ENCODE measurements at regions not wholly inside any gene's neighbourhood (a gene's known extent, or its start where the extent isn't known, plus 50 kb on each side); places are given as distances from the start of the nearest gene placed in this dataset.

DNA sequence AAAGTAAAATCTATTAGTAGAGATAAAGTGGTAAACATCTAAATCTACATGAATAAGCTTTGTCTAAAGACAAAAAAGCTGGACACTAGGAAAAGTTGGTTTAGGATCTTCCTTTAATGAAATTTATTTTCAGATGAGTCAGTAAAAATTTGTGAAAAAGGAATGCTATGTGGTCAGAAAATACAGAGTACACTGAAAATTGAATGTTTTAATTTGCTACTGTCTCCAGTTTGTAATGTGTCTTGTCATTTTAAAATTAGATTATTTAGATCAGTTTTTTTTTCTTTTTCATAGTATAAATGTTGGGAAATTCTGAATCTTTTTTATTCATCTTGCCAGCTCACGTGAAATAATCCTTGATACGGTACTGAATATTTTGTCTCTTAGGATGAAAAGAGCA lies 56.9 kb downstream of the SLITRK6 start:
- Histone ChIP-seq H3K4me3 (no peak overlapping the region), H3K27ac (no peak overlapping the region), H3K9me3 (replicated peaks) (no peaks in the 10 kb centered on the region), H3K27me3 (no peaks in the 10 kb centered on the region), H3K36me3 (no peaks in the 10 kb centered on the region), H3K4me1 (no peaks in the 10 kb centered on the region)
- DNase-seq = no peak

DNA sequence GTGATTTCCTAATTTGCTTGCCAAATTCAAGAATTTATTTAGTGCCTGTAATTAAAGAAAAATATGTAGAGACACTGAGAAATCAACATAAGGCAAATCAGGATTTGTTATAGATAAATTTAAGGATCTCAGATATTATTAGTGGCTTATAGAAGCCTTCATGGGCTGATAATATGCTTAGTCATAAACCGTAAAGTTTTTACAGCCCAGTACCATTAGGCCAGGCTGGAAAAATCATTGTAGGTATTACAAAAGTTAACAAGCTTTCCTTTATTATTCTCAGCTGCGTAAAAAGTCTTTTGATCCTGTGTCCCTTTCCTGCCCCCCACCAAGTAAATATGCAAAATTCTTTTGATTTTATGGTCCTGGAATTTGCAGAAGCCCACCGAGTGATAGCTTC lies 58.2 kb downstream of the SLITRK6 start:
- H3K9me3 ChIP-seq (replicated peaks) = no peaks in the 10 kb centered on the region
- DNase-seq = no peak
- no peaks in the 10 kb centered on the region for H3K4me1 ChIP-seq
- H3K27me3 ChIP-seq = no peaks in the 10 kb centered on the region
- H3K4me3 ChIP-seq = no peak overlapping the region
- no peak overlapping the region for H3K27ac ChIP-seq
- H3K36me3 ChIP-seq = no peaks in the 10 kb centered on the region

DNA sequence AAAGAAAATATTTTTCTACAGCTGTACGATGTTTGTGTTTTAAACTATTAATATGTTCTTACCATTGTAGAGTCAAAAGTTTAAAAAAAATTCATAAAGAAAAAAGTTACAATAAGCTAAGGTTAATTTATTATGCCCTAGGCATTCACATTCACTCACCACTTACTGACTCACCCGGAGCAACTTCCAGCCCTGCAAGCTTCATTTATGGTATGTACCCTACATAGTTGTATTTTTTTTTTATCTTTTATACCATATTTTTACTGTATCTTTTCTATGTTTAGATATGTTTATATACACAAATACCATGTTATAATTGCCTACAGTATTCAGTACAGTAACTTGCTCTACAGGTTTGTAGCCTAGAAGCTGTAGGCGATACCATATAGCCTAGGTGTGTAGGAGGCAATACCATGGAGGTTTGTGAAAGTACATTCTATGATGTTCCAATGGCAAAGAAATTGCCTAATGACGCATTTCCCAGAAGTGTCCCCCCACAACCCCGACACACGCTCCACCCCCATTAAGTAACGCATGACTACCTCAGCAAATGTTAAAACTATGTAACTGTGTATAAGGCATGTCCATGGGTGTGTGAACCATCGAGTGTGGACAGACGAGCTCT lies 60.4 kb downstream of the SLITRK6 start:
- no peaks in the 10 kb centered on the region for H3K27me3 ChIP-seq
- DNase-seq = no peak
- H3K4me1 ChIP-seq = no peaks in the 10 kb centered on the region
- no peak overlapping the region for H3K4me3 ChIP-seq
- H3K36me3 ChIP-seq = no peaks in the 10 kb centered on the region
- H3K27ac ChIP-seq = no peak overlapping the region
- no peaks in the 10 kb centered on the region for H3K9me3 ChIP-seq (replicated peaks)

DNA sequence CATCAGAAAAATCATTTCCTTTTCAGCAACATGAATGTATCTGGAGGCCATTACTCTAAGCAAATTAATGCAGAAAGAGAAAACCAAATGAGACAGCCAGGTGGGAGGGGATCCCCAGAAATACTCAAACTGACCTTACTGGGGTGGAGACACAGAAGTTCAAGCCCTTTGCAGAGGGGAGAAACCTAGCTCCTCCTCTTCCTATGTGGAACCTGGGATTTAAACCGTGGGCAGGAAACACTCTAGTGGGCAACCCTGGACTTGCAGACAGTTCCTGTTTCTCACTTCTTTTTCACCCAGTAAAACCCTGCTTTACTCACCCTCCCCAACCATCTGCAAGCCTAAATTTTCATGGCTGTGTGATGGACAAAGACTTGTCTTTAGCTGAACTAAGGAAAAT lies 61.3 kb downstream of the SLITRK6 start:
- H3K4me1 ChIP-seq = no peaks in the 10 kb centered on the region
- no peaks in the 10 kb centered on the region for H3K36me3 ChIP-seq
- no peaks in the 10 kb centered on the region for H3K27me3 ChIP-seq
- peak in 1 of 2 experiments; percentile 2 for DNase-seq
- H3K27ac ChIP-seq = no peak overlapping the region
- no peak overlapping the region for H3K4me3 ChIP-seq
- no peaks in the 10 kb centered on the region for H3K9me3 ChIP-seq (replicated peaks)

- H3K4me1 ChIP-seq = no peaks in the 10 kb centered on the region
- no peak for DNase-seq
- H3K27ac ChIP-seq = no peak overlapping the region
- H3K36me3 ChIP-seq = no peaks in the 10 kb centered on the region
- no peaks in the 10 kb centered on the region for H3K9me3 ChIP-seq (replicated peaks)
- no peak overlapping the region for H3K4me3 ChIP-seq
- no peaks in the 10 kb centered on the region for H3K27me3 ChIP-seq
Observed at GRCh38 chr13:85729296-85729695, 69.9 kb downstream of the SLITRK6 start.

DNA sequence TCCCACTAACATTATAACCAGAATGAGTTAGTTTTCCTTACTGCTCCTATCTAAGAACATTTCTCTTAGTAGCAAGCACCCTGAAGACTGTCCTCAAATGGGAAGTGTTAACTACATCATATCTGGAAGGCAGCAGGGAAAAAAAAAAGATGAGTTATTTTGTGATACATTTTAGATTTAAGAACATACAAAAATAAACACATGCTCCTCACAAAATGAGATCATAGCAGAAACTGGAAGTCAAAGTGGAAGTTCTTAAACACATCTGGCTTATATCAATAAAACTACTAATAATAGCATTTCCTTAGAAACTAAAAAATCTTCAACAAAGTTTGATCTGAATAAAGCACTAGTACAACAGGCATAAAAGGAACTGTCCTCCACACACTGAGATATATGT lies 70.4 kb downstream of the SLITRK6 start:
- no peak overlapping the region for H3K27ac ChIP-seq
- DNase-seq = no peak
- H3K4me3 ChIP-seq = no peak overlapping the region
- no peaks in the 10 kb centered on the region for H3K4me1 ChIP-seq
- H3K9me3 ChIP-seq (replicated peaks) = no peaks in the 10 kb centered on the region
- no peaks in the 10 kb centered on the region for H3K36me3 ChIP-seq
- H3K27me3 ChIP-seq = no peaks in the 10 kb centered on the region

DNA sequence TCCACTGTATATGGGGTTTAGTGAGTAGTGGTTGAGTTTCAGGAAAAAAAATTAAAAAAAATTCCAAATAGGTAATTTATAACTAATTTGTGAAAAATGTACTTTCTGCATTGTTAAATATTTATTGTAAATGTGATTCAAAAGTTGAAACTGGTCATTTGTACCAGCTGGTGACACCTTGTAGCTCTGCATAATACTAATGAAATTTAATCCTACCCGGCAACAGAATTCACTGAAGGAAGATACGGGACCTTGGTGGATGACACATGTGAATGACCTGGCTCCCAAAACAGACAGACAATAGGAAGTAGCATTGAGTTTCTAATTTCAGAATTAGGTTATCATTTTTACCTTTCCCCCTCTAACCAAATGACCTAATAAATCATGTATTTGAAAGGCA lies 73.8 kb downstream of the SLITRK6 start:
- Histone ChIP-seq H3K4me1 (no peaks in the 10 kb centered on the region), H3K27me3 (no peaks in the 10 kb centered on the region), H3K9me3 (replicated peaks) (no peaks in the 10 kb centered on the region), H3K4me3 (no peak overlapping the region), H3K36me3 (no peaks in the 10 kb centered on the region), H3K27ac (no peak overlapping the region)
- no peak for DNase-seq

GRCh38 chr13:85724546-85725432 lies 74.4 kb downstream of the SLITRK6 start:
- H3K9me3 ChIP-seq (replicated peaks) = no peaks in the 10 kb centered on the region
- no peak overlapping the region for H3K4me3 ChIP-seq
- no peaks in the 10 kb centered on the region for H3K27me3 ChIP-seq
- no peak for DNase-seq
- no peaks in the 10 kb centered on the region for H3K36me3 ChIP-seq
- no peak overlapping the region for H3K27ac ChIP-seq
- H3K4me1 ChIP-seq = no peaks in the 10 kb centered on the region

- no peaks in the 10 kb centered on the region for H3K9me3 ChIP-seq (replicated peaks)
- no peaks in the 10 kb centered on the region for H3K4me1 ChIP-seq
- no peak for DNase-seq
- no peak overlapping the region for H3K4me3 ChIP-seq
- H3K27me3 ChIP-seq = no peaks in the 10 kb centered on the region
- H3K27ac ChIP-seq = no peak overlapping the region
- no peaks in the 10 kb centered on the region for H3K36me3 ChIP-seq
Observed at GRCh38 chr13:85719749-85720148, 79.5 kb downstream of the SLITRK6 start.

DNA sequence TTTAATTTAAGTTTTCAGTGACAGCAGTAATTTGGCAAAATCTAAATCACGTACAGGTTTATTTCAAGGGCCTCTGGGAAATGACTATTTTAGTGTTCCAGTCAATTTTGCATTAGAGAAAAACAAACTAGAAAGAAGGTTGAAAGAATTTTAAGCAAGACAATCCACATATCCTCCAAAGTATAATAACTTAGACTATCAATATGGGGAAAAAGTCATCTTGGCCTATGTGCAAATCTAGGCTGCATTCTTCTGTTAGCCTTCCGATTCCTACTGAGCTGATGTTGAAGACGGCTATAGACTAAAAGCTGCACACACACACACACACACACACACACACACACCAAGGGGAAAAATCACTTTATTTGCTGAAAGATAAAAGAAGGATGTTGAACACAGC lies 81.3 kb downstream of the SLITRK6 start:
- no peak overlapping the region for H3K27ac ChIP-seq
- DNase-seq = no peak
- H3K36me3 ChIP-seq = no peaks in the 10 kb centered on the region
- H3K9me3 ChIP-seq (replicated peaks) = no peaks in the 10 kb centered on the region
- H3K4me3 ChIP-seq = no peak overlapping the region
- H3K4me1 ChIP-seq = no peaks in the 10 kb centered on the region
- no peaks in the 10 kb centered on the region for H3K27me3 ChIP-seq

GRCh38 chr13:85710545-85710944 lies 88.7 kb downstream of the SLITRK6 start:
- no peaks in the 10 kb centered on the region for H3K36me3 ChIP-seq
- no peaks in the 10 kb centered on the region for H3K9me3 ChIP-seq (replicated peaks)
- no peak for DNase-seq
- no peak overlapping the region for H3K27ac ChIP-seq
- H3K27me3 ChIP-seq = no peaks in the 10 kb centered on the region
- H3K4me3 ChIP-seq = no peak overlapping the region
- no peaks in the 10 kb centered on the region for H3K4me1 ChIP-seq

- H3K9me3 ChIP-seq (replicated peaks) = no peaks in the 10 kb centered on the region
- DNase-seq = no peak
- H3K27ac ChIP-seq = no peak overlapping the region
- H3K4me1 ChIP-seq = no peaks in the 10 kb centered on the region
- no peaks in the 10 kb centered on the region for H3K36me3 ChIP-seq
- no peaks in the 10 kb centered on the region for H3K27me3 ChIP-seq
- H3K4me3 ChIP-seq = no peak overlapping the region
Observed at GRCh38 chr13:85709721-85710120, 89.5 kb downstream of the SLITRK6 start.

- Histone ChIP-seq H3K9me3 (replicated peaks) (no peaks in the 10 kb centered on the region), H3K4me3 (no peak overlapping the region)
Observed at GRCh38 chr13:85709072-85709471, 90.1 kb downstream of the SLITRK6 start.

DNA sequence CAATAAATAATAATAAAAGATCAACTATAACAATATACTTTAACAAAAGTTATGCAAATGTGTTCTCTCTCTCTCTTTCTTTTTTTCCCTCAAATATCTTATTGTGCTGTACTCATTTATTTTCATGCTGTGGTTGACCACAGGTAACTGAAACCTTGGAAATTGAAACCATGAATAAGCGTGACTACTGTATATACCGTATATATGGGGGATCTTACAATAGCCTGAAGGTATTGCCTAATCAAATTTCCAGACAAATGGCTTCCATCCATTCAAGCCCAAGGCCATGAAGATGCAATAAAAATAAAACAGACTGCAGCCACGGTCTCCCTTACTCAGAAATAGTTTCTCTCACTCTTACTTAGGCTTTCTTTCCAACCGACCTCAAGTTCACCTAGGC lies 98.3 kb downstream of the SLITRK6 start:
- Histone ChIP-seq H3K27ac (no peak overlapping the region), H3K4me3 (no peak overlapping the region), H3K36me3 (no peaks in the 10 kb centered on the region), H3K9me3 (replicated peaks) (no peaks in the 10 kb centered on the region), H3K27me3 (no peaks in the 10 kb centered on the region), H3K4me1 (no peaks in the 10 kb centered on the region; the same call in 1 of the 2 replicates)
- peak in 1 of 2 experiments; percentile 57 for DNase-seq

More at GRCh38 chr13:85709072-85709471, 90.1 kb downstream of the SLITRK6 start:
- DNase-seq = no peak
- no peaks in the 10 kb centered on the region for H3K36me3 ChIP-seq
- H3K27me3 ChIP-seq = no peaks in the 10 kb centered on the region
- H3K4me1 ChIP-seq = no peaks in the 10 kb centered on the region
- H3K27ac ChIP-seq = no peak overlapping the region

GRCh38 chr13:85698256-85698655 lies 101.0 kb downstream of the SLITRK6 start:
- H3K4me1 ChIP-seq = no peaks in the 10 kb centered on the region; the same call in 1 of the 2 replicates
- H3K27me3 ChIP-seq = no peaks in the 10 kb centered on the region
- H3K36me3 ChIP-seq = no peaks in the 10 kb centered on the region
- no peaks in the 10 kb centered on the region for H3K9me3 ChIP-seq (replicated peaks)
- no peak for DNase-seq
- no peak overlapping the region for H3K4me3 ChIP-seq
- no peak overlapping the region for H3K27ac ChIP-seq

- DNase-seq = no peak
- H3K36me3 ChIP-seq = no peaks in the 10 kb centered on the region
- no peak overlapping the region for H3K27ac ChIP-seq
- H3K4me1 ChIP-seq = no peaks in the 10 kb centered on the region
- no peaks in the 10 kb centered on the region for H3K9me3 ChIP-seq (replicated peaks)
- H3K27me3 ChIP-seq = no peaks in the 10 kb centered on the region
- H3K4me3 ChIP-seq = no peak overlapping the region
Observed at GRCh38 chr13:85694992-85695391, 104.2 kb downstream of the SLITRK6 start.

Data from SJCRH30 (cell line).